OCI-LY3 (cell line): ENCODE measurements at regions not wholly inside any gene's neighbourhood (a gene's known extent, or its start where the extent isn't known, plus 50 kb on each side); places are given as distances from the start of the nearest gene placed in this dataset.

Experiments used
- CTCF ChIP-seq: fragments of 200-600, 300-600 bp; sonication (generic); IDR thresholded peaks from 2 replicates; pipeline ENCODE4 v1.5.1; 2014; ENCODE audit warnings: antibody characterized with exemption, low read length, low read depth
- EZH2phosphoT487 ChIP-seq: fragments of 200-600 bp; shearing (Covaris generic); IDR thresholded peaks from 2 replicates; pipeline ENCODE4 v1.6.1; 2018; ENCODE audit warnings: antibody characterized with exemption, mixed run types, low read depth

- TF ChIP-seq CTCF (no peak), EZH2phosphoT487 (no peak)
Observed at GRCh38 chr1:18021242-18021641, 86.4 kb upstream of the IGSF21 start.
